Sigmoid colon (tissue), 6 donors: ENCODE measurements at regions not wholly inside any gene's neighbourhood (a gene's known extent, or its start where the extent isn't known, plus 50 kb on each side); places are given as distances from the start of the nearest gene placed in this dataset.
A peak's percentile ranks its signal among the peaks of the same experiment; 100 is the strongest.

Experiments
- DNase-seq: peaks from one replicate; pipeline ENCODE4 v3.0.0-alpha.2; 2019
- H3K27ac ChIP-seq, 4 donors: fragments of 200-600 bp; sonication (generic); one replicate each; pipeline ENCODE4 v1.5.1; 2016 to 2019; ENCODE audit warnings: mild to moderate bottlenecking in 1 of 4
- H3K27me3 ChIP-seq, 3 donors: fragments of 200-600 bp; sonication (generic); one replicate each; pipeline ENCODE4 v1.5.1; 2019; ENCODE audit warnings: mild to moderate bottlenecking in 1 of 3
- H3K36me3 ChIP-seq, 4 donors: fragments of 200-600 bp; sonication (generic); one replicate each; pipeline ENCODE4 v1.5.1; 2016 to 2019
- H3K4me1 ChIP-seq, 4 donors: fragments of 200-600 bp; sonication (generic); one replicate each; pipeline ENCODE4 v1.5.1; 2017 to 2019
- H3K4me3 ChIP-seq, 4 donors: fragments of 200-600 bp; sonication (generic); one replicate each; pipeline ENCODE4 v1.5.1; 2017 to 2019; ENCODE audit warnings: mild to moderate bottlenecking in 2 of 4, moderate library complexity in 1 of 4
- H3K9me3 ChIP-seq, 4 donors: fragments of 200-600 bp in 3 of 4; sonication (generic) in 3 of 4; one replicate each; pipeline versions ENCODE4 v1.5.1 to v1.6.1; 2013 to 2019
- EP300 ChIP-seq, 4 donors: sonication (generic); formaldehyde crosslinking; IDR thresholded peaks; one replicate each; pipeline ENCODE4 v1.6.1; 2017; ENCODE audit warnings: antibody characterized with exemption in 4 of 4
- POLR2A ChIP-seq, 2 donors: fragments of 450-650 bp; IDR thresholded peaks; one replicate each; pipeline ENCODE4 v1.6.1; 2016; ENCODE audit warnings: antibody characterized with exemption in 2 of 2, mild to moderate bottlenecking in 2 of 2, moderate library complexity in 2 of 2
- POLR2AphosphoS5 ChIP-seq, 4 donors: sonication (generic); formaldehyde crosslinking; IDR thresholded peaks; one replicate each; pipeline ENCODE4 v1.6.1; 2017; ENCODE audit warnings: antibody characterized with exemption in 4 of 4
- WGBS, 2 donors: extraction: QIAGEN DNeasy Blood & Tissue Kit; methylation state at CpG; one replicate each; pipeline ENCODE4 v1.1.7; 2013; 5-methylcytosine and 5-hydroxymethylcytosine counted together
- intact Hi-C: fragments of 100-400 bp; cut with DNase I; formaldehyde crosslinking; loops from one replicate; pipeline ENCODE4 v1.15.1; 2023
- TF ChIP-seq, protein P1 (sequence below), 4 experiments: fragments of 450-650 bp in 3 of 4; fragments of 200-600 bp in 1 of 4; IDR thresholded peaks; one replicate each; pipeline ENCODE4 v1.5.1; 2016 to 2019; ENCODE audit warnings: antibody characterized with exemption in 4 of 4, mild to moderate bottlenecking in 3 of 4, moderate library complexity in 2 of 4
- donor health status: healthy with polysubstance abuse.
- donor health status: healthy.

DNA sequence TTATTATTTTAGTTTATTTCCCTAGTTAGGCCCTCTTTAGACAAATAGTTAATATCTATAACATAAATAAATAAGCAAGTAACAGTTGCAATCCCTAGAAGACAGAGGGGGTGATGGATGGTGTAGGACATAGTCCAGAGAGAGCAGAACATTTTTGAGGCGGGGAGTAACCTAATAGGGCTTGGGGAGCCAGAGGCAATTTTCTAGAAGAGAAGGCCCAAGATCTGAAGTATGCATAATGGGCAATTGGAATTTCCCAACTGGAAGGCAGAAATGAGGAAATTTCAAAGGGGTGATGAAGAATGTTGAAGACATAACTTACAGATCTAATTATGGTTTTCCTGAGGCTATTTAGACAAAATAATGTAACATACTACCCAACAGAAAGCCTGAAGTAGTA, 525.7 kb downstream of the TUSC7 start:
- Histone ChIP-seq H3K4me1 (no peaks in the 10 kb centered on the region), H3K36me3 (no peaks in the 10 kb centered on the region), H3K27me3 (no peaks in the 10 kb centered on the region), H3K27ac (no peak overlapping the region), H3K9me3 (no peaks in the 10 kb centered on the region), H3K4me3 (no peak overlapping the region)
- 92% methylated on average over 1 of the region's 1 CpG for WGBS, 2 donors
- no peak for TF ChIP-seq POLR2AphosphoS5 (IDR thresholded peaks at IDR 0.05)
- TF ChIP-seq, protein P1, sequence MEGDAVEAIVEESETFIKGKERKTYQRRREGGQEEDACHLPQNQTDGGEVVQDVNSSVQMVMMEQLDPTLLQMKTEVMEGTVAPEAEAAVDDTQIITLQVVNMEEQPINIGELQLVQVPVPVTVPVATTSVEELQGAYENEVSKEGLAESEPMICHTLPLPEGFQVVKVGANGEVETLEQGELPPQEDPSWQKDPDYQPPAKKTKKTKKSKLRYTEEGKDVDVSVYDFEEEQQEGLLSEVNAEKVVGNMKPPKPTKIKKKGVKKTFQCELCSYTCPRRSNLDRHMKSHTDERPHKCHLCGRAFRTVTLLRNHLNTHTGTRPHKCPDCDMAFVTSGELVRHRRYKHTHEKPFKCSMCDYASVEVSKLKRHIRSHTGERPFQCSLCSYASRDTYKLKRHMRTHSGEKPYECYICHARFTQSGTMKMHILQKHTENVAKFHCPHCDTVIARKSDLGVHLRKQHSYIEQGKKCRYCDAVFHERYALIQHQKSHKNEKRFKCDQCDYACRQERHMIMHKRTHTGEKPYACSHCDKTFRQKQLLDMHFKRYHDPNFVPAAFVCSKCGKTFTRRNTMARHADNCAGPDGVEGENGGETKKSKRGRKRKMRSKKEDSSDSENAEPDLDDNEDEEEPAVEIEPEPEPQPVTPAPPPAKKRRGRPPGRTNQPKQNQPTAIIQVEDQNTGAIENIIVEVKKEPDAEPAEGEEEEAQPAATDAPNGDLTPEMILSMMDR (IDR thresholded peaks at IDR 0.05), result no peak
- intact Hi-C loops, result no loop called here
- no peak for DNase-seq

DNA sequence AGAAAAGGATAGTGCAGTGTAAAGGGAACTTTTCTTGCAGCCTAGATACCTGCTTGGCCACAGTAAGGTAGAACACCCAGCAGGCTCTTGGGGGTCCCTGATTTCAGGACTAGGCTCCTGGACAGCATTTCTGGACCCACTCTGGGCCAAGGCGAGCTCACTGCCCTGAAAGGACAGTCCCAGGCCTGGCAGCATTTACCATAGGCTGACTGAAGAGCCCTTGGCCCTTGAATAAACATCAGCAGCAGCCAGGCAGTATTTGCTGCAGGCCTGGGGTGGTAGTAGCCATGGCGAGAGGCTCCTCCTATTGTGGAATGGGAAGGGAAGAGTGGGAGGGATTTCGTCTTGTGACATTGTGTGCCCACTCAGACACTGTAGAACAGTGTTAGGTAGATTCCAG, 529.2 kb downstream of the TUSC7 start:
- WGBS, 2 donors, result 87 to 94% methylated on average over 3 of the region's 3 CpGs
- TF ChIP-seq, protein P1 (IDR thresholded peaks at IDR 0.05), result no peak
- TF ChIP-seq POLR2A (IDR thresholded peaks at IDR 0.05), result no peak
- TF ChIP-seq POLR2AphosphoS5 (IDR thresholded peaks at IDR 0.05), result no peak
- no peak for TF ChIP-seq EP300 (IDR thresholded peaks at IDR 0.05)
- Histone ChIP-seq H3K27ac (no peak overlapping the region), H3K36me3 (no peaks in the 10 kb centered on the region), H3K27me3 (no peaks in the 10 kb centered on the region), H3K9me3 (no peaks in the 10 kb centered on the region), H3K4me1 (no peaks in the 10 kb centered on the region), H3K4me3 (no peak overlapping the region)
- DNase-seq, result no peak
- intact Hi-C loops, result no loop called here

DNA sequence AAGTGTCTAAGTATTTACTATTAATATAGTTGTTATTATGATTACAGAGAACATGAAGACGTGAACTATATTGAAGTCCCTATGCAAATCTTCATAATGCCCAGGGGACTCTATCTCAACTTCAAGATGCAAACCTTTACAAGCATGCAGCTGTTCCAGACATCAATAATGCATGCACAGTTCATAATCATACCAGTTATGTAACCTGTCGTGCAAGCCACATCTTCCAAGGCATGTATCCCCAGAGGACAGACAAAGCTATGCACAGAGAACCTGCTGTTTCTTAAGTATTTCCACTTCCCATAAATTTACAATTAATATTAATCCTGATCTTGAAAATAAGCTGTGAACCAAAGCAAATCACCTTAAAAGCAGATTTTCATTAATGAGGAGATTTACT, 534.1 kb downstream of the TUSC7 start:
- TF ChIP-seq POLR2A (IDR thresholded peaks at IDR 0.05) (no peak), EP300 (IDR thresholded peaks at IDR 0.05) (no peak), POLR2AphosphoS5 (IDR thresholded peaks at IDR 0.05) (no peak)
- TF ChIP-seq, protein P1 (IDR thresholded peaks at IDR 0.05), result no peak
- intact Hi-C loops, result no loop called here

DNA sequence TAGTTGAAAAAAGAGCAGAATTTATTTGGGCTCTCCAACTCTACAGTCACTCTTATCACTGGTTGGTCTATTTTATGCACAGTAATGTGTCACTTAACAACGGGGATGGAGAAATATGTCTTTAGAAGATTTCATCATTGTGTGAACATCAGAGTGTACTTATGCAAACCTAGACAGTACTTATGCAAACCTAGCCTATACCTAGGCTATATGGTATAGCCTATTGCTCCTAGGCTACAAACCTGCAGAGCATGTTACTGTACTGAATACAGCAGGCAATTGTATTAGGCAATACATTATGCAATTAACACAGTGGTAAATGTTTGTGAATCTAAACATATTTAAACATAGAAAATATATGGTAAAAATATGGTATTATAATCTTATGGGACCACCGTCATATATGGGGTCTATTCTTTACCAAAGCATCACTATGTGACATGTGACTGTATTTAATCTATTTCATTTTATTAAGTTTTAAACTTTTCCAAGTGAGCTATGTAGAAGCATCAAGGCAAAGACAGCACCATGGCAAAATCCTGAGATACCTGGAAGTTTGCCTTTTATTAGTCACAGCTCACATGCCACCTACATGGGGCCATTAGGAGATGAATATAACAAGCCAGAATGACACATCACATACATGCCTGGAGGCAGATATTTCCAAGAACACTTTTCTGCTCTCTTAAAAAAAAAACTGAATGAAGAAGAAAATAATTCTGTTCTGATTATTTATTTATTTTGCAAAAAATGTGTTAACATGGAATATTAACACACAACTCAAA, 537.4 kb downstream of the TUSC7 start:
- DNase-seq, result no peak
- Histone ChIP-seq H3K4me3 (no peak overlapping the region), H3K4me1 (peaks cover 0 to 18% (median 11%) of the 10 kb centered on the region in 4 donors), H3K9me3 (no peaks in the 10 kb centered on the region), H3K27me3 (no peaks in the 10 kb centered on the region), H3K36me3 (no peaks in the 10 kb centered on the region), H3K27ac (no peak overlapping the region)
- intact Hi-C loops, result no loop called here
- WGBS, 2 donors, result 73 to 92% methylated on average over 2 of the region's 2 CpGs
- TF ChIP-seq POLR2A (IDR thresholded peaks at IDR 0.05) (no peak), EP300 (IDR thresholded peaks at IDR 0.05) (no peak), POLR2AphosphoS5 (IDR thresholded peaks at IDR 0.05) (no peak)
- TF ChIP-seq, protein P1 (IDR thresholded peaks at IDR 0.05), result no peak

More for the DNA sequence above, 534.1 kb downstream of the TUSC7 start:
- H3K4me3 ChIP-seq, result no peak overlapping the region
- no peak overlapping the region for H3K27ac ChIP-seq
- no peaks in the 10 kb centered on the region for H3K9me3 ChIP-seq
- peaks cover 0 to 13% (median 8%) of the 10 kb centered on the region in 4 donors for H3K4me1 ChIP-seq
- no peaks in the 10 kb centered on the region for H3K27me3 ChIP-seq
- WGBS, 2 donors, result 79 to 91% methylated on average over 2 of the region's 2 CpGs
- no peaks in the 10 kb centered on the region for H3K36me3 ChIP-seq
- no peak for DNase-seq

DNA sequence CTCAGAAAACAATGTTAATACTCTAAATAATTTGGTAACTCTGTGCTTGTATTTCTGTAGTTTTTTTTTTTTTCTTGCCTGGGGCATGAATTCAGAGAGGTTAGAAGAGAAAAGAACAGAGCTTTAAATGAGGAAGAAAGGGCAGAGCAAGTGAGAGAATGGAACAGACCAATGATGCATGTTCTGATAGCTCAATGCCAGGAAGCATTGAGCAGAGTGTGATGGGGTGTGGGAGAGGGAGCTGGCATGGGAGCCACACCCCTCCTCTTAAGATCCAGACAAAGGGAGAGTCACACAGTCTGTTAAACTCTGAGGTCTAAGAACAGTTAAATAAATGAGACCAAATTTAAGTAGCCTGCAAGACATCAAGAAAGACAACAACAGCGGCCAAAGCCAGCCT, 538.6 kb downstream of the TUSC7 start:
- 75 to 91% methylated on average over 1 of the region's 1 CpG for WGBS, 2 donors
- Histone ChIP-seq H3K27ac (peak overlapping the region in 1 of 4 donors; percentile 11), H3K27me3 (no peaks in the 10 kb centered on the region), H3K36me3 (no peaks in the 10 kb centered on the region), H3K4me3 (no peak overlapping the region), H3K4me1 (peaks cover 0 to 18% (median 11%) of the 10 kb centered on the region in 4 donors), H3K9me3 (no peaks in the 10 kb centered on the region)
- DNase-seq, result no peak
- intact Hi-C loops, result no loop called here
- TF ChIP-seq POLR2A (IDR thresholded peaks at IDR 0.05) (no peak), EP300 (IDR thresholded peaks at IDR 0.05) (no peak), POLR2AphosphoS5 (IDR thresholded peaks at IDR 0.05) (no peak)
- TF ChIP-seq, protein P1 (IDR thresholded peaks at IDR 0.05), result no peak
